Mammary epithelial cell (primary cell): ENCODE measurements at regions not wholly inside any gene's neighbourhood (a gene's known extent, or its start where the extent isn't known, plus 50 kb on each side); places are given as distances from the start of the nearest gene placed in this dataset.

ENCODE experiments used
- CTCF ChIP-seq, 2 donors: IDR thresholded peaks in 1 of 2; conservative IDR thresholded peaks in 1 of 2; 2 replicates each; pipeline ENCODE4 v1.5.1; 2011 to 2012; ENCODE audit warnings: inconsistent platforms in 2 of 2, low read length in 2 of 2, mild to moderate bottlenecking in 2 of 2, control low read depth in 1 of 2, low read depth in 1 of 2; ENCODE audit not compliant: insufficient read depth in 1 of 2; ENCODE audit errors: extremely low read depth in 1 of 2
- EZH2 ChIP-seq: IDR thresholded peaks from 2 replicates; pipeline ENCODE4 v1.6.1; 2012; ENCODE audit warnings: low read length, inconsistent platforms, borderline replicate concordance

GRCh38 chr5:7068156-7068555 lies 327.8 kb upstream of the ADCY2 start:
- TF ChIP-seq CTCF (conservative IDR thresholded peaks at IDR 0.05 in 1 of 2, IDR thresholded peaks at IDR 0.05 in 1 of 2; ENCODE audit: extremely low read depth in 1 of 2, insufficient read depth in 1 of 2, low read depth in 1 of 2, low read length in 2 of 2), result no peak
- no peak for TF ChIP-seq EZH2
